Mesenchymal stem cell (in vitro differentiated cells and primary cell): ENCODE measurements at regions not wholly inside any gene's neighbourhood (a gene's known extent, or its start where the extent isn't known, plus 50 kb on each side); places are given as distances from the start of the nearest gene placed in this dataset.

Experiments
- DNase-seq: peaks from one replicate; pipeline ENCODE4 v3.0.0-alpha.2; 2013
- H2AFZ ChIP-seq: one replicate; pipeline ENCODE4 v1.6.1; 2013; ENCODE audit warnings: low read depth, mild to moderate bottlenecking, control low read depth, inconsistent platforms, low read length, moderate library complexity
- H2AK5ac ChIP-seq: 2 replicates; pipeline ENCODE4 v1.6.1; 2013; ENCODE audit warnings: low read length, moderate library complexity, mild to moderate bottlenecking, inconsistent platforms; ENCODE audit not compliant: severe bottlenecking
- H2BK120ac ChIP-seq: one replicate; pipeline ENCODE4 v1.6.1; 2013; ENCODE audit warnings: low read depth, mild to moderate bottlenecking, inconsistent platforms, low read length, moderate library complexity
- H2BK12ac ChIP-seq, 2 experiments: one replicate each; pipeline ENCODE4 v1.6.1; 2013; ENCODE audit warnings: inconsistent platforms in 2 of 2, low read length in 2 of 2, mild to moderate bottlenecking in 2 of 2, moderate library complexity in 2 of 2, control low read depth in 1 of 2
- H2BK15ac ChIP-seq: one replicate; pipeline ENCODE4 v1.6.1; 2013; ENCODE audit warnings: mild to moderate bottlenecking, low read depth, inconsistent platforms; ENCODE audit not compliant: poor library complexity, severe bottlenecking
- H2BK5ac ChIP-seq: 2 replicates; pipeline ENCODE4 v1.6.1; 2013; ENCODE audit warnings: low read depth, mild to moderate bottlenecking, low read length, control low read depth, inconsistent platforms; ENCODE audit not compliant: poor library complexity, severe bottlenecking
- H3K14ac ChIP-seq, 2 experiments: one replicate each; pipeline ENCODE4 v1.6.1; 2013; ENCODE audit warnings: inconsistent platforms in 2 of 2, low read length in 2 of 2, control low read depth in 1 of 2, mild to moderate bottlenecking in 1 of 2, moderate library complexity in 1 of 2
- H3K18ac ChIP-seq, 2 experiments: one replicate each; pipeline ENCODE4 v1.6.1; 2013; ENCODE audit warnings: inconsistent platforms in 2 of 2, low read length in 2 of 2, control low read depth in 1 of 2, low read depth in 1 of 2, mild to moderate bottlenecking in 1 of 2
- H3K23ac ChIP-seq, 2 experiments: one replicate each; pipeline ENCODE4 v1.6.1; 2013; ENCODE audit warnings: inconsistent platforms in 2 of 2, low read length in 2 of 2, mild to moderate bottlenecking in 2 of 2, moderate library complexity in 2 of 2, control low read depth in 1 of 2
- H3K27ac ChIP-seq: 2 replicates; pipeline ENCODE4 v1.5.1; 2013; ENCODE audit warnings: mild to moderate bottlenecking, moderate library complexity, low read length, control low read depth, inconsistent platforms; ENCODE audit not compliant: poor library complexity, severe bottlenecking
- H3K27me3 ChIP-seq, 2 experiments: 2 replicates each; pipeline versions ENCODE4 v1.6.1 to v1.7.0; 2013; ENCODE audit warnings: low read length in 2 of 2, mild to moderate bottlenecking in 2 of 2, moderate library complexity in 2 of 2, control low read depth in 1 of 2, inconsistent platforms in 1 of 2; ENCODE audit not compliant: control insufficient read depth in 1 of 2, insufficient read depth in 1 of 2
- H3K36me3 ChIP-seq, 2 experiments: 2 replicates each; pipeline versions ENCODE4 v1.6.1 to v1.7.0; 2013; ENCODE audit warnings: low read length in 2 of 2, control low read depth in 1 of 2, inconsistent platforms in 1 of 2, low read depth in 1 of 2, mild to moderate bottlenecking in 1 of 2; ENCODE audit not compliant: insufficient read depth in 2 of 2, control insufficient read depth in 1 of 2
- H3K4ac ChIP-seq, 2 experiments: one replicate each; pipeline ENCODE4 v1.6.1; 2013; ENCODE audit warnings: inconsistent platforms in 2 of 2, low read length in 2 of 2, mild to moderate bottlenecking in 2 of 2, moderate library complexity in 2 of 2, control low read depth in 1 of 2, low read depth in 1 of 2
- H3K4me1 ChIP-seq: 2 replicates; pipeline ENCODE4 v1.6.1; 2013; ENCODE audit warnings: low read depth, low read length, control low read depth; ENCODE audit not compliant: control insufficient read depth, insufficient read depth
- H3K4me2 ChIP-seq: 2 replicates; pipeline ENCODE4 v1.6.1; 2013; ENCODE audit warnings: low read length, mild to moderate bottlenecking, inconsistent platforms; ENCODE audit not compliant: poor library complexity, severe bottlenecking
- H3K4me3 ChIP-seq, 2 experiments: 2 replicates each; pipeline versions ENCODE4 v1.5.1 to v1.7.0; 2013; ENCODE audit warnings: low read length in 2 of 2, mild to moderate bottlenecking in 2 of 2, control low read depth in 1 of 2, low read depth in 1 of 2; ENCODE audit not compliant: insufficient read depth in 1 of 2
- H3K79me1 ChIP-seq: replicated peaks from 2 replicates; pipeline ENCODE4 v1.6.1; 2013; ENCODE audit warnings: mild to moderate bottlenecking, control low read depth, low read length, inconsistent platforms; ENCODE audit not compliant: poor library complexity, severe bottlenecking
- H3K9ac ChIP-seq: 2 replicates; pipeline ENCODE4 v1.7.0; 2013; ENCODE audit warnings: mild to moderate bottlenecking, low read length, moderate library complexity
- H3K9me3 ChIP-seq: 2 replicates; pipeline ENCODE4 v1.7.0; 2013; ENCODE audit warnings: mild to moderate bottlenecking, low read length; ENCODE audit not compliant: control insufficient read depth
- H4K8ac ChIP-seq: one replicate; pipeline ENCODE4 v1.6.1; 2013; ENCODE audit warnings: inconsistent platforms, mild to moderate bottlenecking, low read length, moderate library complexity
- H4K91ac ChIP-seq: one replicate; pipeline ENCODE4 v1.6.1; 2013; ENCODE audit warnings: mild to moderate bottlenecking, low read length, inconsistent platforms
- WGBS: methylation state at CpG from one replicate; pipeline ENCODE4 v1.1.7; 2013; ENCODE audit warnings: mixed read lengths; 5-methylcytosine and 5-hydroxymethylcytosine counted together

DNA sequence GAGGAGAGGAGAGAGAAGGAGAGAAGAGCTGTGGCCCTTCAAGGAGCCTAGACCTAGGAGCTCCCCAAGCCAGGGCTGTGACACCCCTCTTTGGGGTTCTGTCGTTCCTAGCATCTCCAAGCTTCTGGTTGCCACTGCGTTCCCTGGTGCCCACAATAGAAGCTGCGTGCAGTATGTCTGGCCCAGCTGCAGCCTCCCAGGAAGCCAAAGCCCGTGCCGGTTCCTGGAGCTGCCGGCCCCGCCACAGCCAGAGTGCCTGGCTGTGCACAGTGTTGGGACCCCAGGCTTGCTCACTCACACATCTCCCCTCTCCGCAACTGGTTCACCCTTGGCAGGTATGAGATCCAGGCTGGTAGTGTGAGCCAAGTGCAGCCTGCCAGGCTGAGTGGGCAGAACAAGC, 367.7 kb upstream of the MC4R start:
- Histone ChIP-seq H3K4me1 (no peaks in the 10 kb centered on the region), H3K4me3 (no peak overlapping the region), H3K18ac (no peak overlapping the region), H2BK120ac (no peak overlapping the region), H3K4me2 (no peak overlapping the region), H4K8ac (no peak overlapping the region), H2BK5ac (no peak overlapping the region), H3K4ac (no peak overlapping the region), H3K9me3 (no peaks in the 10 kb centered on the region), H3K36me3 (no peaks in the 10 kb centered on the region), H3K9ac (no peak overlapping the region), H3K23ac (no peak overlapping the region), H2AK5ac (no peak overlapping the region), H2BK15ac (no peak overlapping the region), H3K79me1 (no peaks in the 10 kb centered on the region), H4K91ac (no peak overlapping the region), H3K14ac (no peak overlapping the region), H2AFZ (no peak overlapping the region), H3K27me3 (no peaks in the 10 kb centered on the region), H2BK12ac (no peak overlapping the region), H3K27ac (no peak overlapping the region)
- WGBS, result 84% methylated on average over 8 of the region's 8 CpGs
- DNase-seq, result no peak

DNA sequence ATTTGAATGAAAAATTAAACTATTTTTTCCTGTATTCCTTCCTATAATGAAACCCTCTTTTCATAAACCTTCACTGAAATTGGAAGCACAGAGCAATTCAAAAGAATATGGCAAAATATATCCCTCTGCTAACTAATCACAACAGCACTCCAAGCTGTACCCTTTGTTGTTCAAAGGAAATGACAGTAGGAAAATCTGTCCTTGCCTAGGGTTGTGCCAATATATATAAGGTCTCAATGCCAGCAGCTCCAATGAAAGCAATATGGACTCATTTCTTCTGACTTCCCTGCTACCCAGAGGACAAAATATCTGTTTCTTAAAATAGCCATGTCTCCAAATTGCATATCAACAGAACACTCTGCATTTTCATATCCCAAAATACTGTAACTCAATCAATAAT, 373.9 kb upstream of the MC4R start:
- H3K36me3 ChIP-seq, result no peaks in the 10 kb centered on the region
- no peak overlapping the region for H2BK5ac ChIP-seq
- no peak overlapping the region for H2BK15ac ChIP-seq
- no peak overlapping the region for H2AK5ac ChIP-seq
- no peaks in the 10 kb centered on the region for H3K27me3 ChIP-seq
- H3K4me1 ChIP-seq, result no peaks in the 10 kb centered on the region
- no peak for DNase-seq
- H3K4me2 ChIP-seq, result no peak overlapping the region
- H3K9ac ChIP-seq, result no peak overlapping the region
- H3K4ac ChIP-seq, result no peak overlapping the region
- H3K14ac ChIP-seq, result no peak overlapping the region
- H2BK12ac ChIP-seq, result no peak overlapping the region
- H3K4me3 ChIP-seq, result no peak overlapping the region
- H2AFZ ChIP-seq, result no peak overlapping the region
- no peak overlapping the region for H3K18ac ChIP-seq
- H3K27ac ChIP-seq, result no peak overlapping the region
- H4K91ac ChIP-seq, result no peak overlapping the region
- H3K79me1 ChIP-seq, result no peaks in the 10 kb centered on the region
- H2BK120ac ChIP-seq, result no peak overlapping the region
- H3K23ac ChIP-seq, result no peak overlapping the region
- H3K9me3 ChIP-seq, result no peaks in the 10 kb centered on the region
- no peak overlapping the region for H4K8ac ChIP-seq

DNA sequence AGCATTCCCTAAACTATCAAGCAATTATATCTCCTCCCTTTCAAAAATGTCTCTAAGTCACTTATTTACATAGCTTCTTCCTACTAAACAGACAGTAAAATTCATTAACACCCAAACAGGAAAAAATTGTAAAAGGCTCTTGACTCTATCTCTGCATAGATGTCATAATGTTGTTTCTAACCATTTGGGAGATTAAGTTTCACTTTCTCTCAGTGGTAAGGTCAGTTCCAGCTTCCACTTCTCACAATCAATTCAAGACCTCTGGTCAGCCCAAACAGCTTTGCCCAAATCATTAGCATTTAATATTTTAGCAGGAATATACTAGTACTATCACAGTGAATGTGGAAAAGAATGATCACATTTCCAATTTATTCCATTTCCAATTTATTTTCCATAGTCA, 374.3 kb upstream of the MC4R start:
- H2BK15ac ChIP-seq, result no peak overlapping the region
- no peak overlapping the region for H2BK12ac ChIP-seq
- no peak for DNase-seq
- no peak overlapping the region for H3K9ac ChIP-seq
- no peaks in the 10 kb centered on the region for H3K27me3 ChIP-seq
- no peak overlapping the region for H3K4me2 ChIP-seq
- H4K91ac ChIP-seq, result no peak overlapping the region
- H3K18ac ChIP-seq, result no peak overlapping the region
- no peak overlapping the region for H2BK120ac ChIP-seq
- H3K14ac ChIP-seq, result no peak overlapping the region
- H4K8ac ChIP-seq, result no peak overlapping the region
- no peak overlapping the region for H2AK5ac ChIP-seq
- no peak overlapping the region for H3K4ac ChIP-seq
- no peak overlapping the region for H3K27ac ChIP-seq
- no peaks in the 10 kb centered on the region for H3K9me3 ChIP-seq
- H3K36me3 ChIP-seq, result no peaks in the 10 kb centered on the region
- H3K4me1 ChIP-seq, result no peaks in the 10 kb centered on the region
- no peak overlapping the region for H3K4me3 ChIP-seq
- H2AFZ ChIP-seq, result no peak overlapping the region
- H3K79me1 ChIP-seq, result no peaks in the 10 kb centered on the region
- H2BK5ac ChIP-seq, result no peak overlapping the region
- H3K23ac ChIP-seq, result no peak overlapping the region

DNA sequence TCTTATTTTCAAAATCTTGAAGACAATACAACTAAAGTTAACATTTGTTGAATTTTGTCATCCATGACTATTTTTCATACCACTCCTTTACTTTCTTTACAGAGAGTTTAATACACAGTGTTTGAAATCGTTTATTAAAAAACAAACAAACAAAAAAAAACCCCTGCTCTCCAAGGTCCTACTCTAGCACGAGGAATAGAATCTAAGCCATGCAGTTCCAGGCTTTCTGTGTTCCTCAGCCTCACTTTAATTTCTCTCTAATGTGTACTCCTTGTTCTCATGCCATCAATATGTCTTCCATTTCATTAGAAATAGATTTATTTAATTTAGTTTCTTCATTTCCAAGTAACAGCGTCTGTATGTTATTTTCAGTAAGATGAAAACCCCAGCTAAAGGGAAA, 381.2 kb upstream of the MC4R start:
- Histone ChIP-seq H3K4ac (no peak overlapping the region), H3K36me3 (no peaks in the 10 kb centered on the region), H3K4me2 (no peak overlapping the region), H3K18ac (no peak overlapping the region), H2BK12ac (no peak overlapping the region), H4K91ac (no peak overlapping the region), H2BK15ac (no peak overlapping the region), H2AK5ac (no peak overlapping the region), H3K27me3 (no peaks in the 10 kb centered on the region), H3K27ac (no peak overlapping the region), H4K8ac (no peak overlapping the region), H3K4me1 (no peaks in the 10 kb centered on the region), H3K9ac (no peak overlapping the region), H2BK5ac (no peak overlapping the region), H3K14ac (no peak overlapping the region), H3K4me3 (no peak overlapping the region), H2BK120ac (no peak overlapping the region), H2AFZ (no peak overlapping the region), H3K23ac (no peak overlapping the region), H3K79me1 (no peaks in the 10 kb centered on the region), H3K9me3 (no peaks in the 10 kb centered on the region)
- DNase-seq, result no peak
- WGBS, result 58% methylated on average over 2 of the region's 3 CpGs
